Vagina (tissue), 2 donors: ENCODE measurements at regions not wholly inside any gene's neighbourhood (a gene's known extent, or its start where the extent isn't known, plus 50 kb on each side); places are given as distances from the start of the nearest gene placed in this dataset.

Source experiments
- DNase-seq, 2 donors: peaks; one replicate each; pipeline ENCODE4 v3.0.0-alpha.2; 2017; ENCODE audit errors: extremely low spot score in 2 of 2
- H3K27ac ChIP-seq: fragments of 200-600 bp; sonication (generic); one replicate; pipeline ENCODE4 v1.5.1; 2019
- H3K27me3 ChIP-seq: fragments of 200-600 bp; sonication (generic); one replicate; pipeline ENCODE4 v1.5.1; 2019
- H3K36me3 ChIP-seq, 2 donors: fragments of 200-600 bp; sonication (generic); one replicate each; pipeline ENCODE4 v1.5.1; 2017 to 2019
- H3K4me1 ChIP-seq: fragments of 200-600 bp; sonication (generic); one replicate; pipeline ENCODE4 v1.5.1; 2019
- H3K4me3 ChIP-seq, 2 donors: fragments of 200-600 bp; sonication (generic); 1 replicate in 1 of 2; 2 replicates in 1 of 2; pipeline ENCODE4 v1.5.1; 2016 to 2019
- H3K9me3 ChIP-seq: fragments of 200-600 bp; sonication (generic); one replicate; pipeline ENCODE4 v1.5.1; 2019
- CTCF ChIP-seq, 3 experiments: fragments of 450-650 bp in 2 of 3; fragments of 200-600 bp in 1 of 3; sonication (generic) in 1 of 3; IDR thresholded peaks; one replicate each; pipeline ENCODE4 v1.5.1; 2017 to 2019; ENCODE audit warnings: antibody characterized with exemption in 3 of 3, mild to moderate bottlenecking in 2 of 3, moderate library complexity in 2 of 3
- POLR2A ChIP-seq, 2 donors: fragments of 450-650 bp; IDR thresholded peaks; one replicate each; pipeline ENCODE4 v1.6.1; 2017; ENCODE audit warnings: antibody characterized with exemption in 2 of 2, mild to moderate bottlenecking in 2 of 2, moderate library complexity in 2 of 2
- POLR2AphosphoS5 ChIP-seq, 2 donors: sonication (generic); formaldehyde crosslinking; IDR thresholded peaks; one replicate each; pipeline ENCODE4 v1.9.0; 2017; ENCODE audit warnings: antibody characterized with exemption in 2 of 2, mild to moderate bottlenecking in 2 of 2, low read depth in 1 of 2; ENCODE audit not compliant: insufficient read depth in 1 of 2
- intact Hi-C: fragments of 100-400 bp; cut with DNase I; formaldehyde crosslinking; loops from one replicate; pipeline ENCODE4 v1.15.1; 2023

- intact Hi-C loops, result no loop called here
- H3K9me3 ChIP-seq, result no peaks in the 10 kb centered on the region
- no peaks in the 10 kb centered on the region for H3K36me3 ChIP-seq
- H3K27ac ChIP-seq, result no peak overlapping the region
- no peaks in the 10 kb centered on the region for H3K4me1 ChIP-seq
- DNase-seq, result no peak
- TF ChIP-seq POLR2A (IDR thresholded peaks at IDR 0.05) (no peak), POLR2AphosphoS5 (IDR thresholded peaks at IDR 0.05; ENCODE audit: insufficient read depth in 1 of 2, low read depth in 1 of 2) (no peak), CTCF (IDR thresholded peaks at IDR 0.05) (no peak)
- H3K27me3 ChIP-seq, result no peaks in the 10 kb centered on the region
- H3K4me3 ChIP-seq, result no peak overlapping the region
Measured at GRCh38 chr15:87715252-87715651, 541.3 kb downstream of the NTRK3 start.

- DNase-seq, result no peak
- Histone ChIP-seq H3K9me3 (no peaks in the 10 kb centered on the region), H3K4me1 (no peaks in the 10 kb centered on the region), H3K27ac (no peak overlapping the region), H3K27me3 (no peaks in the 10 kb centered on the region), H3K4me3 (no peak overlapping the region), H3K36me3 (no peaks in the 10 kb centered on the region)
- TF ChIP-seq CTCF (IDR thresholded peaks at IDR 0.05) (no peak), POLR2A (IDR thresholded peaks at IDR 0.05) (no peak), POLR2AphosphoS5 (IDR thresholded peaks at IDR 0.05; ENCODE audit: insufficient read depth in 1 of 2, low read depth in 1 of 2) (no peak)
- intact Hi-C loops, result loop anchor here (5.0 kb wide), 1 partner anchor 91 kb away; no protein-coding TSS in a partner anchor
Measured at GRCh38 chr15:87713475-87713879, 543.1 kb downstream of the NTRK3 start.

DNA sequence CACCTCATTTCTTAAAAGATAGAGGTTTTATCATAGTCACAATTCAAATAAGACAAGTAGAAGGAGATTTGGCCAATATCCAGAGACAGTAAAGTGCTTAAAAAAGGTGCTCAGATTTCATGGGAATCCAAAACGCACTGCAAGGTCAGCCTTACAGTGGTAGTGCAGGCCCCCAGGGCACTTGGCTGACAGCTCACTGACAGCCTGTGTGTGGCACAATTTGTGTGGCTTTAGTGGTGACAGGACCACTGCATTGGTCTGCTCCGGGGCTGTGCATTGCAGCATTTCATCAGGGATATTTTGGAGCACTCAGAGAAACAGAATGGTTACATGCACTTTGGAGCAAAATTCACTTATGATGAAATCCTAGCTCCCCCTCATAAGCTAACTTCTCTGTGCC is 544.3 kb downstream of the NTRK3 start:
- Histone ChIP-seq H3K4me3 (no peak overlapping the region), H3K4me1 (no peaks in the 10 kb centered on the region), H3K27ac (no peak overlapping the region), H3K27me3 (no peaks in the 10 kb centered on the region), H3K9me3 (no peaks in the 10 kb centered on the region), H3K36me3 (no peaks in the 10 kb centered on the region)
- no peak for DNase-seq
- intact Hi-C loops, result loop anchor here (5.0 kb wide), 1 partner anchor 90 kb away; no protein-coding TSS in a partner anchor
- TF ChIP-seq CTCF (IDR thresholded peaks at IDR 0.05) (no peak), POLR2AphosphoS5 (IDR thresholded peaks at IDR 0.05; ENCODE audit: insufficient read depth in 1 of 2, low read depth in 1 of 2) (no peak), POLR2A (IDR thresholded peaks at IDR 0.05) (no peak)

- intact Hi-C loops, result loop anchor here (5.0 kb wide), 1 partner anchor 89 kb away; no protein-coding TSS in a partner anchor
Measured at GRCh38 chr15:87711026-87711425, 545.5 kb downstream of the NTRK3 start.

More at GRCh38 chr15:87711026-87711425, 545.5 kb downstream of the NTRK3 start:
- Histone ChIP-seq H3K27ac (no peak overlapping the region), H3K4me3 (no peak overlapping the region), H3K27me3 (no peaks in the 10 kb centered on the region), H3K4me1 (no peaks in the 10 kb centered on the region), H3K9me3 (no peaks in the 10 kb centered on the region), H3K36me3 (no peaks in the 10 kb centered on the region)
- DNase-seq, result no peak
- TF ChIP-seq POLR2A (IDR thresholded peaks at IDR 0.05) (no peak), POLR2AphosphoS5 (IDR thresholded peaks at IDR 0.05; ENCODE audit: insufficient read depth in 1 of 2, low read depth in 1 of 2) (no peak), CTCF (IDR thresholded peaks at IDR 0.05) (no peak)
